HG03196 (cell line): ENCODE measurements at regions not wholly inside any gene's neighbourhood (a gene's known extent, or its start where the extent isn't known, plus 50 kb on each side); places are given as distances from the start of the nearest gene placed in this dataset.
"Not testable (repeated sequence)": the region's sequence is repeated elsewhere in the genome, so short reads cannot be mapped to it uniquely, and the experiment has no call there.

Experiments
- ATAC-seq: cut with Tn5 transposase; IDR thresholded peaks from one replicate; pipeline ENCODE4 v1.9.1; 2021; ENCODE audit not compliant: unreplicated experiment

- ATAC-seq: no peak
These were observed 1180.6 kb upstream of the CDH8 start for GRCh38 chr16:63216696-63217423.

GRCh38 chr16:63201851-63202250 lies 1165.6 kb upstream of the CDH8 start:
- no peak for ATAC-seq

GRCh38 chr16:63200940-63201339 lies 1164.7 kb upstream of the CDH8 start:
- no peak for ATAC-seq

- ATAC-seq: no peak
These were observed 1159.1 kb upstream of the CDH8 start for GRCh38 chr16:63195336-63195735.

GRCh38 chr16:63192980-63193379 lies 1156.7 kb upstream of the CDH8 start:
- ATAC-seq: no peak

GRCh38 chr16:63188086-63188771 lies 1152.0 kb upstream of the CDH8 start:
- ATAC-seq: no peak

GRCh38 chr16:63187638-63188037 lies 1151.4 kb upstream of the CDH8 start:
- ATAC-seq: no peak

- ATAC-seq: no peak
These were observed 1149.1 kb upstream of the CDH8 start for GRCh38 chr16:63185235-63185780.

- no peak for ATAC-seq
These were observed 1147.5 kb upstream of the CDH8 start for GRCh38 chr16:63183743-63184142.

- no peak for ATAC-seq
These were observed 1139.1 kb upstream of the CDH8 start for GRCh38 chr16:63175313-63175712.

- ATAC-seq: no peak
These were observed 1138.6 kb upstream of the CDH8 start for GRCh38 chr16:63174801-63175200.

- no peak for ATAC-seq
These were observed 1135.3 kb upstream of the CDH8 start for GRCh38 chr16:63171545-63171944.

- no peak for ATAC-seq
These were observed 1132.9 kb upstream of the CDH8 start for GRCh38 chr16:63169100-63169499.

- ATAC-seq: no peak
These were observed 1121.6 kb upstream of the CDH8 start for GRCh38 chr16:63157818-63158217.

- ATAC-seq: no peak
These were observed 1110.0 kb upstream of the CDH8 start for GRCh38 chr16:63146251-63146650.

- no peak for ATAC-seq
These were observed 1109.2 kb upstream of the CDH8 start for GRCh38 chr16:63145411-63145810.

- ATAC-seq: no peak
These were observed 1098.8 kb upstream of the CDH8 start for GRCh38 chr16:63135069-63135468.

GRCh38 chr16:63131503-63131902 lies 1095.3 kb upstream of the CDH8 start:
- ATAC-seq: no peak

- no peak for ATAC-seq
These were observed 1094.7 kb upstream of the CDH8 start for GRCh38 chr16:63130942-63131341.

- ATAC-seq: no peak
These were observed 1093.3 kb upstream of the CDH8 start for GRCh38 chr16:63129411-63130125.

GRCh38 chr16:63119905-63120304 lies 1083.7 kb upstream of the CDH8 start:
- ATAC-seq: not testable (repeated sequence)

- ATAC-seq: no peak
These were observed 1063.8 kb upstream of the CDH8 start for GRCh38 chr16:63100082-63100481.
